GM23248 (cell line): ENCODE measurements at regions not wholly inside any gene's neighbourhood (a gene's known extent, or its start where the extent isn't known, plus 50 kb on each side); places are given as distances from the start of the nearest gene placed in this dataset.

Experiments used
- DNase-seq: peaks from one replicate; pipeline ENCODE4 v3.0.0-alpha.2; 2015
- H2AFZ ChIP-seq: fragments of 200-600 bp; sonication (generic); 2 replicates; pipeline ENCODE4 v1.6.1; 2016; ENCODE audit warnings: antibody characterized with exemption
- H3F3A ChIP-seq: fragments of 200-600 bp; sonication (generic); 2 replicates; pipeline ENCODE4 v1.6.1; 2016; ENCODE audit warnings: mild to moderate bottlenecking, antibody characterized with exemption, mixed run types; ENCODE audit not compliant: insufficient read depth
- H3K27ac ChIP-seq: fragments of 200-600 bp; sonication (generic); 2 replicates; pipeline ENCODE4 v1.5.1; 2016; ENCODE audit warnings: mild to moderate bottlenecking
- H3K27me3 ChIP-seq: fragments of 200-600 bp; sonication (generic); replicated peaks from 2 replicates; pipeline ENCODE4 v1.6.1; 2016; ENCODE audit warnings: mild to moderate bottlenecking; ENCODE audit not compliant: insufficient read depth
- H3K36me3 ChIP-seq: fragments of 200-600 bp; sonication (generic); 2 replicates; pipeline ENCODE4 v1.6.1; 2016; ENCODE audit warnings: low read depth, mild to moderate bottlenecking
- H3K4me1 ChIP-seq: fragments of 200-600 bp; sonication (generic); 2 replicates; pipeline ENCODE4 v1.6.1; 2016; ENCODE audit warnings: mild to moderate bottlenecking; ENCODE audit not compliant: insufficient read depth
- H3K4me2 ChIP-seq: fragments of 200-600 bp; sonication (generic); one replicate; pipeline ENCODE4 v1.6.1; 2016; ENCODE audit warnings: mild to moderate bottlenecking; ENCODE audit not compliant: unreplicated experiment
- H3K4me3 ChIP-seq: fragments of 200-600 bp; sonication (generic); 2 replicates; pipeline ENCODE4 v1.5.1; 2016; ENCODE audit warnings: mild to moderate bottlenecking
- H3K79me2 ChIP-seq: fragments of 200-600 bp; sonication (generic); 2 replicates; pipeline ENCODE4 v1.6.1; 2016; ENCODE audit warnings: mild to moderate bottlenecking; ENCODE audit not compliant: insufficient read depth
- H3K9ac ChIP-seq: fragments of 200-600 bp; sonication (generic); 2 replicates; pipeline ENCODE4 v1.6.1; 2016; ENCODE audit warnings: mild to moderate bottlenecking
- H3K9me2 ChIP-seq: fragments of 200-600 bp; sonication (generic); 2 replicates; pipeline ENCODE4 v1.6.1; 2016; ENCODE audit warnings: mixed run types, mild to moderate bottlenecking, moderate library complexity; ENCODE audit not compliant: insufficient read depth
- H3K9me3 ChIP-seq: fragments of 200-600 bp; sonication (generic); one replicate; pipeline ENCODE4 v1.6.1; 2017; ENCODE audit warnings: low read depth
- H4K20me1 ChIP-seq: fragments of 200-600 bp; sonication (generic); 2 replicates; pipeline ENCODE4 v1.6.0; 2016; ENCODE audit not compliant: insufficient read depth
- EZH2 ChIP-seq: fragments of 200-600 bp; sonication (generic); IDR thresholded peaks from 2 replicates; pipeline ENCODE4 v1.6.1; 2018; ENCODE audit warnings: antibody characterized with exemption, mild to moderate bottlenecking; ENCODE audit not compliant: insufficient read depth, poor library complexity, severe bottlenecking
- EZH2phosphoT487 ChIP-seq: fragments of 200-600 bp; sonication (generic); IDR thresholded peaks from 2 replicates; pipeline ENCODE4 v1.6.1; 2018; ENCODE audit warnings: antibody characterized with exemption, moderate library complexity, mild to moderate bottlenecking, low read depth; ENCODE audit not compliant: insufficient read depth
- WGBS, 2 experiments: methylation state at CpG; one replicate each; pipeline ENCODE4 v1.1.6; 2015 to 2017; ENCODE audit warnings: low lambda C conversion rate in 2 of 2, low coverage in 1 of 2; ENCODE audit errors: missing lambda C conversion rate in 2 of 2; 5-methylcytosine and 5-hydroxymethylcytosine counted together
- in situ Hi-C: fragments of 300-500 bp; cut with MboI; formaldehyde crosslinking; loops from 2 replicates; pipeline ENCODE4 v1.15.0; 2020

GRCh38 chr12:16492820-16493797, 112.9 kb downstream of the LMO3 start:
- in situ Hi-C loops, result no loop called here
- Histone ChIP-seq H3K27me3 (no peaks in the 10 kb centered on the region), H3K9me2 (no peaks in the 10 kb centered on the region), H3K4me3 (no peak overlapping the region), H3F3A (no peaks in the 10 kb centered on the region), H2AFZ (no peak overlapping the region), H3K4me2 (no peak overlapping the region), H3K9me3 (no peaks in the 10 kb centered on the region), H3K27ac (no peak overlapping the region), H3K36me3 (no peaks in the 10 kb centered on the region), H3K4me1 (no peaks in the 10 kb centered on the region), H3K9ac (no peak overlapping the region), H3K79me2 (no peaks in the 10 kb centered on the region), H4K20me1 (no peaks in the 10 kb centered on the region)
- TF ChIP-seq EZH2phosphoT487 (no peak), EZH2 (no peak)
- no peak for DNase-seq
- WGBS, 2 experiments, result 56 to 66% methylated on average over 4 of the region's 4 CpGs

- Histone ChIP-seq H3K9ac (no peak overlapping the region), H3K27ac (no peak overlapping the region), H3K79me2 (no peaks in the 10 kb centered on the region), H4K20me1 (no peaks in the 10 kb centered on the region), H3F3A (no peaks in the 10 kb centered on the region), H3K4me3 (no peak overlapping the region), H3K9me2 (no peaks in the 10 kb centered on the region), H3K36me3 (no peaks in the 10 kb centered on the region), H3K4me1 (no peaks in the 10 kb centered on the region), H2AFZ (no peak overlapping the region), H3K27me3 (no peaks in the 10 kb centered on the region), H3K9me3 (no peaks in the 10 kb centered on the region), H3K4me2 (no peak overlapping the region)
- DNase-seq, result no peak
- in situ Hi-C loops, result no loop called here
- TF ChIP-seq EZH2, result no peak
- no peak for TF ChIP-seq EZH2phosphoT487
- WGBS, 2 experiments, result 62 to 79% methylated on average over 1 of the region's 1 CpG
Observed at GRCh38 chr12:16495196-16495595, 110.8 kb downstream of the LMO3 start.
